BJ (cell line): ENCODE measurements at regions not wholly inside any gene's neighbourhood (a gene's known extent, or its start where the extent isn't known, plus 50 kb on each side); places are given as distances from the start of the nearest gene placed in this dataset.

ENCODE experiments used
- CTCF ChIA-PET: fragments of 350-600 bp; formaldehyde crosslinking; extraction: SDS; loops from one replicate; lab custom pipeline; 2021; ENCODE audit warnings: antibody characterized with exemption, inconsistent platforms; lab: Yijun Ruan, JAX
- POLR2A ChIA-PET: fragments of 300-600 bp; sonication (Branson Sonifier 250); formaldehyde crosslinking; extraction: SDS; loops from one replicate; lab custom pipeline; 2021; ENCODE audit warnings: antibody characterized with exemption; lab: Charles Lee
- DNase-seq: peaks from one replicate; pipeline ENCODE4 v3.0.0-alpha.2; 2011; ENCODE audit warnings: low read depth
- H3K27me3 ChIP-seq: 2 replicates; pipeline ENCODE4 v1.6.0; 2011; ENCODE audit warnings: low read length; ENCODE audit not compliant: control insufficient read depth, insufficient read depth
- H3K36me3 ChIP-seq: 2 replicates; pipeline ENCODE4 v1.5.1; 2011; ENCODE audit warnings: low read length; ENCODE audit not compliant: control insufficient read depth, insufficient read depth
- H3K4me3 ChIP-seq: 2 replicates; pipeline ENCODE4 v1.5.1; 2011; ENCODE audit warnings: low read depth, mild to moderate bottlenecking, control low read depth, low read length
- CTCF ChIP-seq: IDR thresholded peaks from 2 replicates; pipeline ENCODE4 v1.5.1; 2011; ENCODE audit warnings: low read depth, mild to moderate bottlenecking, control low read depth, inconsistent platforms, low read length, moderate library complexity; ENCODE audit not compliant: insufficient read depth

- POLR2A ChIA-PET: no interaction called here
- TF ChIP-seq CTCF: no peak
- H3K27me3 ChIP-seq: no peaks in the 10 kb centered on the region
- CTCF ChIA-PET: interaction anchor here (0.6 to 1.4 kb wide), 2 partner anchors 11 to 1731 kb away, joined by 4 to 5 read pairs; no protein-coding TSS in a partner anchor
- no peak for DNase-seq
- no peak overlapping the region for H3K4me3 ChIP-seq
- H3K36me3 ChIP-seq: no peaks in the 10 kb centered on the region
These were observed 241.6 kb downstream of the PTPRC start for GRCh38 chr1:198880397-198880796.

- CTCF ChIA-PET: interaction anchor here (1.4 kb wide), 1 partner anchor 12 kb away, joined by 4 read pairs; no protein-coding TSS in a partner anchor
- H3K36me3 ChIP-seq: no peaks in the 10 kb centered on the region
- DNase-seq: peak; percentile 86
- no peaks in the 10 kb centered on the region for H3K27me3 ChIP-seq
- H3K4me3 ChIP-seq: no peak overlapping the region
- TF ChIP-seq CTCF: no peak
- POLR2A ChIA-PET: no interaction called here
These were observed 242.2 kb downstream of the PTPRC start for GRCh38 chr1:198880818-198881597.

DNA sequence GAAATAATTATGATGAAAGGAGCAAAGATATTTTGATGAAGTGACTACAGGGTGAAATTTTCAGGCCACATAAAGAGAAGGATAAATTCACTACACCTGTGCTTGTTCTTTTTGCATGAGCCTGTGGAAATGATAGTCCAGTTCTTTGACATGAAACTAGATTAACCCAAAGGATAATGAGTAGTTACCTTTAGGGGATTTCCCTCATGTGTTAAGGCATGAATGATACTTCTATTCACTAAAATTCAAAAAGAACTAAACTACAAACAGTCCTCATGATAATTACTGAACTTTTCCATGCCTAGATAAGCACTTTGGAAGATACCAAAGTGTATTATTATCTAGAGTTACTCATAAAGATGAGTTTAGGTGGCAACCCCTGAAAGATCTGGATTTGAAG lies 244.3 kb downstream of the PTPRC start:
- DNase-seq: no peak
- Histone ChIP-seq H3K36me3 (no peaks in the 10 kb centered on the region), H3K4me3 (no peak overlapping the region), H3K27me3 (no peaks in the 10 kb centered on the region)
- TF ChIP-seq CTCF: no peak
- ChIA-PET POLR2A (no interaction called here), CTCF (no interaction called here)

DNA sequence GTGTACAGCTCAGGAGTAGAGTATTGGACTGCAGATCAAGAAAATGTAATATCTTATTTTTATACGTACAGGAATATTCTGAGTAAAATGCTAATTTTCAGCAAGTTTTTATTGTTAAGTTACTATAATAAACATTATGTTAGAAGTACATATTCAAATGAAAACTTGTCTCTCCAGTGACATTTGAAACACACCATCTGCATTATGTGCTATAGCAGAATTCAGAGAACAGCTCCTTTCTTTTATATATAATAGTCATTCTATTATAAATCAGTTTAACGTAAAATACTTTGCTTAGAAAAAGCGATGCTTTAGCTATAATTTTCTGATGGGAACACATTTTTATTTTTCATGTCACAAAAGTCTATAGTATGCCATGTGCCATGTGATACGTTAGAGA lies 249.0 kb downstream of the PTPRC start:
- CTCF ChIA-PET: no interaction called here
- H3K36me3 ChIP-seq: no peaks in the 10 kb centered on the region
- no peak overlapping the region for H3K4me3 ChIP-seq
- no peak for TF ChIP-seq CTCF
- POLR2A ChIA-PET: no interaction called here
- no peak for DNase-seq
- H3K27me3 ChIP-seq: no peaks in the 10 kb centered on the region

- TF ChIP-seq CTCF: no peak
- H3K4me3 ChIP-seq: no peak overlapping the region
- ChIA-PET CTCF (no interaction called here), POLR2A (interaction anchor here (0.6 to 0.7 kb wide), 2 partner anchors 49 to 106 kb away, joined by 3 to 4 read pairs; no protein-coding TSS in a partner anchor)
- H3K27me3 ChIP-seq: no peaks in the 10 kb centered on the region
- no peaks in the 10 kb centered on the region for H3K36me3 ChIP-seq
- DNase-seq: no peak
These were observed 249.6 kb downstream of the PTPRC start for GRCh38 chr1:198888379-198888943.
